Thyroid gland (tissue), 4 donors: ENCODE measurements at regions not wholly inside any gene's neighbourhood (a gene's known extent, or its start where the extent isn't known, plus 50 kb on each side); places are given as distances from the start of the nearest gene placed in this dataset.

Experiments used
- DNase-seq, 2 donors: peaks; one replicate each; pipeline ENCODE4 v3.0.0-alpha.2; 2019
- H3K27ac ChIP-seq, 3 donors: fragments of 200-600 bp; sonication (generic); 1 replicate in 2 of 3; 2 replicates in 1 of 3; pipeline ENCODE4 v1.5.1; 2016 to 2019; ENCODE audit warnings: mild to moderate bottlenecking in 1 of 3, moderate library complexity in 1 of 3
- H3K27me3 ChIP-seq: fragments of 200-600 bp; sonication (generic); one replicate; pipeline ENCODE4 v1.5.1; 2019
- H3K36me3 ChIP-seq, 2 donors: fragments of 200-600 bp; sonication (generic); one replicate each; pipeline ENCODE4 v1.5.1; 2016 to 2019
- H3K4me1 ChIP-seq, 2 donors: fragments of 200-600 bp; sonication (generic); one replicate each; pipeline ENCODE4 v1.5.1; 2017 to 2019
- H3K4me3 ChIP-seq, 3 donors: fragments of 200-600 bp; sonication (generic); replicated peaks in 1 of 3; 1 replicate in 2 of 3; 2 replicates in 1 of 3; pipeline ENCODE4 v1.5.1; 2016; ENCODE audit warnings: mild to moderate bottlenecking in 1 of 3
- H3K9me3 ChIP-seq: fragments of 200-600 bp; sonication (generic); one replicate; pipeline ENCODE4 v1.5.1; 2017
- CTCF ChIP-seq, 6 experiments: fragments of 200-600 bp in 3 of 6; fragments of 450-650 bp in 3 of 6; sonication (generic) in 3 of 6; IDR thresholded peaks; one replicate each; pipeline ENCODE4 v1.5.1; 2016 to 2019; ENCODE audit warnings: antibody characterized with exemption in 6 of 6, mild to moderate bottlenecking in 2 of 6, inconsistent platforms in 1 of 6, moderate library complexity in 1 of 6
- POLR2A ChIP-seq, 2 donors: fragments of 450-650 bp; IDR thresholded peaks; one replicate each; pipeline ENCODE4 v1.6.1; 2017; ENCODE audit warnings: antibody characterized with exemption in 2 of 2, mild to moderate bottlenecking in 2 of 2, moderate library complexity in 1 of 2
- WGBS, 2 donors: methylation state at CpG; one replicate each; pipeline ENCODE4 v1.1.5; 2017; 5-methylcytosine and 5-hydroxymethylcytosine counted together
- intact Hi-C: fragments of 100-400 bp; cut with DNase I; formaldehyde crosslinking; loops from one replicate; pipeline ENCODE4 v1.15.1; 2023

GRCh38 chr16:51394421-51394820 lies 243.4 kb upstream of the SALL1 start:
- H3K27ac ChIP-seq, result no peak overlapping the region
- TF ChIP-seq POLR2A (IDR thresholded peaks at IDR 0.05) (no peak), CTCF (IDR thresholded peaks at IDR 0.05) (no peak)
- DNase-seq, result no peak
- no peaks in the 10 kb centered on the region for H3K27me3 ChIP-seq
- H3K36me3 ChIP-seq, result no peaks in the 10 kb centered on the region
- H3K4me3 ChIP-seq, result no peak overlapping the region
- intact Hi-C loops, result no loop called here
- H3K4me1 ChIP-seq, result no peaks in the 10 kb centered on the region
- H3K9me3 ChIP-seq, result no peaks in the 10 kb centered on the region

DNA sequence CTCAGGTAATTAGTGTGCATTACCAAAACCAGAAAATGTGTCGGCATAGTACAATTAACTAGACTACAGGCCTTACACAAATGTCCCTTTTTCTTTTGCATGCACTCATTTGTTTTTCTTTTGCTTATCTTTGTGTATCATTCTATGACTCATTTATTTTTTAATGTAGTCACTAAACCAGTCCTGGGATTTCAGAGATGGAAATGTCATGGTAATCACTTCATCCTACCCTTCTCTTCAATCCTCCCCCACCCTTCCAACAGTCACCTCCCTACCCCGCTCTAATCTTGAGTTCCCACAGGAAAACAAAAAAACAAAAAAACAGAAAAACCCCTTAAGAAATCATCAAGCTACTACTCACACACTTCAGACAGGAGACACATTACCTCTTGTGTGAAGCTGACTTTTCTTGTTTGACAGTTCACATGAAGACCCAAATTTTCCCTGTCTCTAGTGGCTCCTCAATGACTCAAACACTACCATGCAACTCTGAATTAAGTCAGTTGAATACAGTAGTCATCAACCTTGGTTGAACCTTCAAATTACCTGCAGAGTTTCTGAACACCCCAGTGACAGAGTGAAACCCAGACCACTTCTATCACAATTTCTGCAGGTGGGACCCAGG lies 242.4 kb upstream of the SALL1 start:
- intact Hi-C loops, result no loop called here
- no peak for TF ChIP-seq CTCF (IDR thresholded peaks at IDR 0.05)
- TF ChIP-seq POLR2A (IDR thresholded peaks at IDR 0.05), result no peak
- H3K9me3 ChIP-seq, result no peaks in the 10 kb centered on the region
- WGBS, 2 donors, result 92 to 95% methylated on average over 2 of the region's 2 CpGs
- DNase-seq, result no peak
- no peaks in the 10 kb centered on the region for H3K27me3 ChIP-seq
- no peak overlapping the region for H3K27ac ChIP-seq
- H3K36me3 ChIP-seq, result no peaks in the 10 kb centered on the region
- H3K4me1 ChIP-seq, result no peaks in the 10 kb centered on the region
- H3K4me3 ChIP-seq, result no peak overlapping the region

DNA sequence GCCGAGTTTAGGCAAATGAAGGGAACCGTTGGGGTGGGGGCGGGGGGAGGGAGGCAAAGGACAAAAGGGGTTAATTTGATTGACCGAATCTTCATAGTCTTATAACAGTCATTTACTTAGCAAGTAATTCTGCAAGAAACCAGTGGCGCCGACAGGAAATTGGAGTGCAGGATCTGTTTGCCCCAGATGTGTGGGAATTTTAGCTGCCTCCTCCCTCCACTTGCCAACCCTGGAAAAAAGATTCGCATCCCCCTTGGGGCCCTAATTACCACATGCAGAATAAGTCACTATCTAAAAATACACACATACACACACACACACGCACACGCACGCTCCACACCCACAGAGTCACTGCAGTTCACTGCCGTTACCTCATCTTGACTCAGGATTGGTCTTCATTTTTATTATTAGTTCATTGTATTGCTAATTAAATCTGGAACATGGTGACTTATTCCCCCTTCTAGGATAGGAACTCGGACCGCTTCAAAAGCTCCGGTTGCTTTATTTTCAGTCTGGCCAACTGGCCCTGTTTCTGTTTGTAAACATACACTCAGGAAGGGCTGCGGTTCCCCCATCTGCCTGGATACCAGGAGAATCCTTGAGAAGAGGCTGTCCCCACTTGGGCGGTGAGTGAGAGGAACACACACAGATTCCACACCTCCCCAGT lies 241.6 kb upstream of the SALL1 start:
- DNase-seq, result no peak
- Histone ChIP-seq H3K4me3 (no peak overlapping the region), H3K36me3 (no peaks in the 10 kb centered on the region), H3K9me3 (no peaks in the 10 kb centered on the region), H3K27me3 (no peaks in the 10 kb centered on the region), H3K27ac (no peak overlapping the region), H3K4me1 (no peaks in the 10 kb centered on the region)
- TF ChIP-seq POLR2A (IDR thresholded peaks at IDR 0.05), result no peak
- no peak for TF ChIP-seq CTCF (IDR thresholded peaks at IDR 0.05)
- intact Hi-C loops, result no loop called here
- 59 to 61% methylated on average over 16 of the region's 16 CpGs for WGBS, 2 donors

GRCh38 chr16:51391798-51392511 lies 240.9 kb upstream of the SALL1 start:
- intact Hi-C loops, result no loop called here
- DNase-seq, result peak in 1 of 2 donors; percentile 13
- Histone ChIP-seq H3K27me3 (no peaks in the 10 kb centered on the region), H3K4me1 (no peaks in the 10 kb centered on the region), H3K9me3 (no peaks in the 10 kb centered on the region), H3K4me3 (no peak overlapping the region), H3K27ac (no peak overlapping the region), H3K36me3 (no peaks in the 10 kb centered on the region)
- 51 to 55% methylated on average over 17 to 18 of the region's 19 CpGs for WGBS, 2 donors
- TF ChIP-seq CTCF (IDR thresholded peaks at IDR 0.05), result no peak
- no peak for TF ChIP-seq POLR2A (IDR thresholded peaks at IDR 0.05)

DNA sequence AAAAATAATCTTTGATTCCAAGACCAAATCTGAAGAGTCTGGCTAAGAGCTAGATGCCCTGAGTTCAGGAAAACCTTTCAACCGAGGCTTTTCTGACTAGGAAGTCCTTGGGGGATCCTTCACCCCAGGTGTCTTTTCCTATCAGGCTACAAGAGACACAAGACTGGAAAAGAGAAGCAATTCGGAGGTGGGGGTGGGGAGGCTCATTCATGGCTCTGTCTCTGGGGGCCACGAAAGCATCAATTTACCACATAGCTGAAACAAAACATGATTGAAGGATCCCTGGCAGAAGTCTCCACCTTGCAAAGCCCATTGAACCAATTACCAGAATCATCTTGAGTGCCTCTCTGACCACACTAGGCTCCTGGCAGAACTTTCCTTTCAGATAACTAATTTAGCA lies 239.8 kb upstream of the SALL1 start:
- Histone ChIP-seq H3K9me3 (no peaks in the 10 kb centered on the region), H3K4me1 (no peaks in the 10 kb centered on the region), H3K4me3 (no peak overlapping the region), H3K27ac (no peak overlapping the region), H3K27me3 (no peaks in the 10 kb centered on the region), H3K36me3 (no peaks in the 10 kb centered on the region)
- WGBS, 2 donors, result 66 to 67% methylated on average over 3 of the region's 3 CpGs
- intact Hi-C loops, result no loop called here
- TF ChIP-seq CTCF (IDR thresholded peaks at IDR 0.05) (no peak), POLR2A (IDR thresholded peaks at IDR 0.05) (no peak)
- no peak for DNase-seq
